A673 (cell line): ENCODE measurements at regions not wholly inside any gene's neighbourhood (a gene's known extent, or its start where the extent isn't known, plus 50 kb on each side); places are given as distances from the start of the nearest gene placed in this dataset.

ENCODE experiments used
- BruUV-seq: library from RNA; stranded (reverse); fragments of 400-500 nt; replicated peaks from 2 replicates; lab custom pipeline; 2021; lab: Mats Ljungman, UMichigan
- CTCF ChIA-PET: fragments of 300-600 bp; sonication (Branson Sonifier 250); formaldehyde crosslinking; loops from one replicate; lab custom pipeline; 2022; ENCODE audit warnings: antibody characterized with exemption; lab: Charles Lee
- POLR2A ChIA-PET: fragments of 300-600 bp; sonication (Branson Sonifier 250); formaldehyde crosslinking; loops from one replicate; lab custom pipeline; 2022; ENCODE audit warnings: antibody characterized with exemption; ENCODE audit not compliant: low non-redundant PET; lab: Charles Lee
- DNase-seq: peaks from one replicate; pipeline ENCODE4 v3.0.0-alpha.2; 2015; ENCODE audit warnings: low spot score
- H3K27ac ChIP-seq: fragments of 200-600 bp; sonication (generic); 2 replicates; pipeline ENCODE4 v1.5.1; 2016; ENCODE audit warnings: mixed run types, low read depth, mild to moderate bottlenecking, mixed read lengths, antibody characterized with exemption, low read length; ENCODE audit not compliant: poor library complexity, severe bottlenecking
- H3K27me3 ChIP-seq: fragments of 200-600 bp; sonication (generic); replicated peaks from 2 replicates; pipeline ENCODE4 v1.6.1; 2017; ENCODE audit warnings: mixed run types, low read depth, mild to moderate bottlenecking, mixed read lengths, antibody characterized with exemption, low read length; ENCODE audit not compliant: insufficient read depth, poor library complexity
- H3K36me3 ChIP-seq: fragments of 200-600 bp; sonication (generic); 2 replicates; pipeline ENCODE4 v1.6.1; 2016; ENCODE audit warnings: mixed run types, mild to moderate bottlenecking, mixed read lengths, antibody characterized with exemption, low read length; ENCODE audit not compliant: insufficient read depth, poor library complexity, severe bottlenecking
- H3K4me1 ChIP-seq: fragments of 200-600 bp; sonication (generic); 2 replicates; pipeline ENCODE4 v1.6.1; 2017; ENCODE audit warnings: mixed run types, mild to moderate bottlenecking, mixed read lengths, antibody characterized with exemption, low read length; ENCODE audit not compliant: insufficient read depth, poor library complexity, severe bottlenecking
- H3K4me3 ChIP-seq: fragments of 200-600 bp; sonication (generic); 2 replicates; pipeline ENCODE4 v1.5.1; 2016; ENCODE audit warnings: low read depth, mixed run types, mild to moderate bottlenecking, mixed read lengths, low read length; ENCODE audit not compliant: poor library complexity, severe bottlenecking
- H3K9me3 ChIP-seq: fragments of 200-600 bp; sonication (generic); 2 replicates; pipeline ENCODE4 v1.6.1; 2016; ENCODE audit warnings: mixed run types, low read depth, mild to moderate bottlenecking, mixed read lengths, antibody characterized with exemption, low read length; ENCODE audit not compliant: poor library complexity, severe bottlenecking
- EZH2 ChIP-seq: fragments of 200-600 bp; sonication (generic); IDR thresholded peaks from 2 replicates; pipeline ENCODE4 v1.6.1; 2017; ENCODE audit warnings: borderline replicate concordance, low read depth, mild to moderate bottlenecking, mixed read lengths, antibody characterized with exemption, low read length; ENCODE audit not compliant: poor library complexity, severe bottlenecking
- intact Hi-C: fragments of 100-400 bp; cut with micrococcal nuclease; formaldehyde crosslinking; loops from one replicate; pipeline ENCODE4 v1.10.0; 2022; ENCODE audit not compliant: unreplicated experiment
- TF ChIP-seq, protein P1 (sequence below): fragments of 300-800, 200-600 bp; sonication (generic); conservative IDR thresholded peaks from 2 replicates; pipeline ENCODE4 v1.5.1; 2017; ENCODE audit warnings: low read depth, mild to moderate bottlenecking, antibody characterized with exemption, low read length, moderate library complexity, mixed read lengths

DNA sequence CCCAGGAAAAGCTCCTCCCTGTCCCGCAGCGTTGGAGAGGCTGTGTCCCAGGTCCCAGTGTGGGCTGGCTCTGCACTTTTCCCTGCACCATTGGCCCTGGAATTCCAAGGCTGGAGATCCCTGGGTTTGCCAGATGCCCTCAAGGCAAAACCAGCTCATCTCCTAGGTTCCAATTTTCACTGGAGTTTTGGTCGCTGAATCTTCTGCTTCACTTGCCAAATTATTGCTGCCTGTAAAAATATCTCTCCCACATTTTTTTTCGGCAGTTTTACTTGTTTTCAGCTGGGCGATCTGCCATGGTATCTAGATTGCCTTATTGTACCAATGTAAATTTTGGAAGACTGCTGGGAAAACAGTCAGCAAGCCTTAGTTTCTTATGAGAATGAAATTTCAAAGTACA lies 150.9 kb upstream of the ATP10A start:
- TF ChIP-seq, protein P1, sequence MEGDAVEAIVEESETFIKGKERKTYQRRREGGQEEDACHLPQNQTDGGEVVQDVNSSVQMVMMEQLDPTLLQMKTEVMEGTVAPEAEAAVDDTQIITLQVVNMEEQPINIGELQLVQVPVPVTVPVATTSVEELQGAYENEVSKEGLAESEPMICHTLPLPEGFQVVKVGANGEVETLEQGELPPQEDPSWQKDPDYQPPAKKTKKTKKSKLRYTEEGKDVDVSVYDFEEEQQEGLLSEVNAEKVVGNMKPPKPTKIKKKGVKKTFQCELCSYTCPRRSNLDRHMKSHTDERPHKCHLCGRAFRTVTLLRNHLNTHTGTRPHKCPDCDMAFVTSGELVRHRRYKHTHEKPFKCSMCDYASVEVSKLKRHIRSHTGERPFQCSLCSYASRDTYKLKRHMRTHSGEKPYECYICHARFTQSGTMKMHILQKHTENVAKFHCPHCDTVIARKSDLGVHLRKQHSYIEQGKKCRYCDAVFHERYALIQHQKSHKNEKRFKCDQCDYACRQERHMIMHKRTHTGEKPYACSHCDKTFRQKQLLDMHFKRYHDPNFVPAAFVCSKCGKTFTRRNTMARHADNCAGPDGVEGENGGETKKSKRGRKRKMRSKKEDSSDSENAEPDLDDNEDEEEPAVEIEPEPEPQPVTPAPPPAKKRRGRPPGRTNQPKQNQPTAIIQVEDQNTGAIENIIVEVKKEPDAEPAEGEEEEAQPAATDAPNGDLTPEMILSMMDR = no peak
- no peak for TF ChIP-seq EZH2
- CTCF ChIA-PET = no interaction called here
- no peak overlapping the region for H3K4me3 ChIP-seq

DNA sequence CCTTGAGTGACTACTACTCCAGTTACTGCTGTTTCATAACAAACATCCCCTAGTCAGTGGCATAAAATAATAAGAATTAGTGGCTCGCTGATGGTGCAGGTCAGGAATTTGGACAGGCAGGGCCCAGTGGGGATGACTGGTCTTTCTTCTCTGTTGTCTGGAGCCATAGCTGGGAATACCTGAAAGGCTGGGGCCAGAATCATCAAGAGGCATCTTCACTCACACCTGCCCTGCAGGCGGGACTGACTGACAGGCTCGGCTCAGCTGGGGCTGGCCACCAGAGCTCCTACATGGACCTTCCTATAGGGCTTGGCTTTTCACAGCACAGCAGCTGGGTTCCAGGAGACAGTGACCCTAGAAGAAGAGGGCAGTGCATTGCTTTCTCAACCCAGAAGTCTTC lies 148.8 kb upstream of the ATP10A start:
- ChIA-PET POLR2A (no interaction called here), CTCF (no interaction called here)
- Histone ChIP-seq H3K4me3 (no peak overlapping the region), H3K36me3 (no peaks in the 10 kb centered on the region), H3K27me3 (no peaks in the 10 kb centered on the region), H3K27ac (no peak overlapping the region), H3K9me3 (peaks cover 11% of the 10 kb centered on the region), H3K4me1 (no peaks in the 10 kb centered on the region)
- DNase-seq = no peak
- BruUV-seq = no TSS peak
- intact Hi-C loops = no loop called here
- no peak for TF ChIP-seq EZH2
- TF ChIP-seq, protein P1 = no peak

More for the DNA sequence above, 150.9 kb upstream of the ATP10A start:
- POLR2A ChIA-PET = no interaction called here
- BruUV-seq = no TSS peak
- Histone ChIP-seq H3K27me3 (no peaks in the 10 kb centered on the region), H3K4me1 (no peaks in the 10 kb centered on the region), H3K27ac (no peak overlapping the region), H3K9me3 (peaks cover 11% of the 10 kb centered on the region), H3K36me3 (no peaks in the 10 kb centered on the region)
- intact Hi-C loops = no loop called here
- DNase-seq = no peak

DNA sequence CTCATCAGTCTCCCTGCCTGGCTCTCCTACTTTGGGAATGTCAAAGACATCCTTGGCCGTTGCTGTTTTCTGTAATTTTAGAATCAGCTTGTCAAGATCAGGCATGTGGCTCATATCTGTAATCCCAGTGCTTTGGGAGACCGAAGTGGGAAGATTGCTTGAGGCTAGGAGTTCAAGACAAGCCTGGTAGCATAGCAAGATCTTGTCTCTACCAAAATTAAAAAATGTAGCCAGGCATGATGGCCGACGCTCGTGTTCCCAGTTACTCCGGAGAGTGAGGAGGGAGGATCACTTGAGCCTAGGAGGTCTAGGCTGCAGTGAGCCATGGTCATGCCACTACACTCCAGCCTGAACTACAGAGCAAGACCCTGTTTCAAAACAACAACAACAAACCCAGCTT lies 144.0 kb upstream of the ATP10A start:
- Histone ChIP-seq H3K4me1 (no peaks in the 10 kb centered on the region), H3K9me3 (peaks cover 21% of the 10 kb centered on the region), H3K27ac (no peak overlapping the region), H3K4me3 (no peak overlapping the region), H3K27me3 (no peaks in the 10 kb centered on the region), H3K36me3 (no peaks in the 10 kb centered on the region)
- CTCF ChIA-PET = no interaction called here
- no TSS peak for BruUV-seq
- POLR2A ChIA-PET = no interaction called here
- intact Hi-C loops = no loop called here
- no peak for DNase-seq
- TF ChIP-seq, protein P1 = no peak
- TF ChIP-seq EZH2 = no peak
